HG02981 (cell line): ENCODE measurements at regions not wholly inside any gene's neighbourhood (a gene's known extent, or its start where the extent isn't known, plus 50 kb on each side); places are given as distances from the start of the nearest gene placed in this dataset.
"Not testable (repeated sequence)": the region's sequence is repeated elsewhere in the genome, so short reads cannot be mapped to it uniquely, and the experiment has no call there.

Source experiments
- ATAC-seq: cut with Tn5 transposase; IDR thresholded peaks from one replicate; pipeline ENCODE4 v1.9.1; 2021; ENCODE audit warnings: mild to moderate bottlenecking, moderate library complexity; ENCODE audit not compliant: unreplicated experiment

- ATAC-seq: no peak
These were observed 89.6 kb downstream of the DDX1 start for GRCh38 chr2:15681089-15681885.

- ATAC-seq: no peak
These were observed 90.7 kb downstream of the DDX1 start for GRCh38 chr2:15682354-15682753.

GRCh38 chr2:15684161-15685039 is 92.7 kb downstream of the DDX1 start:
- ATAC-seq: no peak

- ATAC-seq: no peak
These were observed 93.5 kb downstream of the DDX1 start for GRCh38 chr2:15685143-15685542.

- no peak for ATAC-seq
These were observed 95.0 kb downstream of the DDX1 start for GRCh38 chr2:15686643-15687042.

GRCh38 chr2:15687243-15687642 is 95.6 kb downstream of the DDX1 start:
- ATAC-seq: no peak

GRCh38 chr2:15687720-15688119 is 96.1 kb downstream of the DDX1 start:
- no peak for ATAC-seq

- no peak for ATAC-seq
These were observed 97.4 kb downstream of the DDX1 start for GRCh38 chr2:15688924-15689568.

GRCh38 chr2:15689654-15690053 is 98.0 kb downstream of the DDX1 start:
- no peak for ATAC-seq

- ATAC-seq: no peak
These were observed 100.1 kb downstream of the DDX1 start for GRCh38 chr2:15691586-15692310.

GRCh38 chr2:15692551-15693377 is 101.1 kb downstream of the DDX1 start:
- no peak for ATAC-seq

GRCh38 chr2:15693382-15693781 is 101.7 kb downstream of the DDX1 start:
- ATAC-seq: no peak

GRCh38 chr2:15693926-15694588 is 102.4 kb downstream of the DDX1 start:
- ATAC-seq: no peak

GRCh38 chr2:15694589-15694986 is 102.9 kb downstream of the DDX1 start:
- ATAC-seq: no peak

- ATAC-seq: no peak
These were observed 104.1 kb downstream of the DDX1 start for GRCh38 chr2:15695582-15696330.

GRCh38 chr2:15696606-15697170 is 105.0 kb downstream of the DDX1 start:
- ATAC-seq: not testable (repeated sequence)

- no peak for ATAC-seq
These were observed 108.5 kb downstream of the DDX1 start for GRCh38 chr2:15700131-15700530.

GRCh38 chr2:15700599-15701340 is 109.1 kb downstream of the DDX1 start:
- ATAC-seq: no peak
